Testis (tissue), 2 donors: ENCODE measurements at regions not wholly inside any gene's neighbourhood (a gene's known extent, or its start where the extent isn't known, plus 50 kb on each side); places are given as distances from the start of the nearest gene placed in this dataset.

ENCODE experiments used
- DNase-seq: peaks from one replicate; pipeline ENCODE4 v3.0.0-alpha.2; 2019
- H3K27ac ChIP-seq, 2 donors: fragments of 200-600 bp; sonication (generic); one replicate each; pipeline ENCODE4 v1.5.1; 2019
- H3K27me3 ChIP-seq: fragments of 200-600 bp; sonication (generic); one replicate; pipeline ENCODE4 v1.5.1; 2019
- H3K36me3 ChIP-seq: fragments of 200-600 bp; sonication (generic); one replicate; pipeline ENCODE4 v1.5.1; 2017; ENCODE audit warnings: low read depth; ENCODE audit errors: missing control alignments
- H3K4me1 ChIP-seq: fragments of 200-600 bp; sonication (generic); one replicate; pipeline ENCODE4 v1.5.1; 2019
- H3K4me3 ChIP-seq, 2 donors: fragments of 200-600 bp; sonication (generic); one replicate each; pipeline ENCODE4 v1.5.1; 2017 to 2019
- H3K9me3 ChIP-seq: fragments of 200-600 bp; sonication (generic); one replicate; pipeline ENCODE4 v1.5.1; 2017
- POLR2A ChIP-seq: fragments of 450-650 bp; IDR thresholded peaks from one replicate; pipeline ENCODE4 v1.6.1; 2017; ENCODE audit warnings: antibody characterized with exemption, mild to moderate bottlenecking, moderate library complexity
- WGBS, 2 donors: methylation state at CpG; one replicate each; pipeline ENCODE4 v1.1.5; 2018; 5-methylcytosine and 5-hydroxymethylcytosine counted together
- intact Hi-C: fragments of 100-400 bp; cut with DNase I; formaldehyde crosslinking; loops from one replicate; pipeline ENCODE4 v1.15.1; 2023; ENCODE audit warnings: low total_unique reads
- TF ChIP-seq, protein P1 (sequence below), 3 experiments: fragments of 450-650 bp in 2 of 3; fragments of 200-600 bp in 1 of 3; sonication (generic) in 1 of 3; IDR thresholded peaks; one replicate each; pipeline ENCODE4 v1.5.1; 2016 to 2019; ENCODE audit warnings: antibody characterized with exemption in 3 of 3, mild to moderate bottlenecking in 2 of 3, moderate library complexity in 1 of 3

- WGBS, 2 donors = 73 to 78% methylated on average over 16 of the region's 16 CpGs
- Histone ChIP-seq H3K4me3 (no peak overlapping the region), H3K27ac (no peak overlapping the region), H3K4me1 (no peaks in the 10 kb centered on the region), H3K9me3 (no peaks in the 10 kb centered on the region), H3K36me3 (no peaks in the 10 kb centered on the region), H3K27me3 (no peaks in the 10 kb centered on the region)
- intact Hi-C loops = no loop called here
- no peak for DNase-seq
- TF ChIP-seq, protein P1, sequence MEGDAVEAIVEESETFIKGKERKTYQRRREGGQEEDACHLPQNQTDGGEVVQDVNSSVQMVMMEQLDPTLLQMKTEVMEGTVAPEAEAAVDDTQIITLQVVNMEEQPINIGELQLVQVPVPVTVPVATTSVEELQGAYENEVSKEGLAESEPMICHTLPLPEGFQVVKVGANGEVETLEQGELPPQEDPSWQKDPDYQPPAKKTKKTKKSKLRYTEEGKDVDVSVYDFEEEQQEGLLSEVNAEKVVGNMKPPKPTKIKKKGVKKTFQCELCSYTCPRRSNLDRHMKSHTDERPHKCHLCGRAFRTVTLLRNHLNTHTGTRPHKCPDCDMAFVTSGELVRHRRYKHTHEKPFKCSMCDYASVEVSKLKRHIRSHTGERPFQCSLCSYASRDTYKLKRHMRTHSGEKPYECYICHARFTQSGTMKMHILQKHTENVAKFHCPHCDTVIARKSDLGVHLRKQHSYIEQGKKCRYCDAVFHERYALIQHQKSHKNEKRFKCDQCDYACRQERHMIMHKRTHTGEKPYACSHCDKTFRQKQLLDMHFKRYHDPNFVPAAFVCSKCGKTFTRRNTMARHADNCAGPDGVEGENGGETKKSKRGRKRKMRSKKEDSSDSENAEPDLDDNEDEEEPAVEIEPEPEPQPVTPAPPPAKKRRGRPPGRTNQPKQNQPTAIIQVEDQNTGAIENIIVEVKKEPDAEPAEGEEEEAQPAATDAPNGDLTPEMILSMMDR (IDR thresholded peaks at IDR 0.05) = no peak
- TF ChIP-seq POLR2A = no peak
Observed at GRCh38 chr9:113664181-113664875, 200.8 kb downstream of the RGS3 start.

DNA sequence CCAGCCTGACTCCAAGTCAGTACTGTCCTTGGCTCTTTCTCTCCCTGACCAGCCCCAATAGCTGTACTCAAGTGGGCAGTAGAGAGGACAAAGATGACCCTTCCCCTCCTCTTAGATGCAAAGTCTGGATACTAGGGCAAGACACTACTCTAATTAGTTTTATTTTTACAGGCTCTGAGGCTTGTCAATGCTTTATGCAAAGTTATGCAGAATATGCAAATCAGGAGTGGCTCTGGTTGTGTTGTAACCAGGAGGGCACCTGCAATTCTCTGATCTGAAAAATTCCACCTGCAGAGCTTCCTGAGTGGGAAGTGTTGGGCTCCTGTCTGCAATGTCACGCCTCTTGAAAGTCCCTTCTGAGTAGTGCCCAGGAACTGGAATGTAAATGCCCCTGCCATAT, 201.5 kb downstream of the RGS3 start:
- Histone ChIP-seq H3K27me3 (no peaks in the 10 kb centered on the region), H3K4me1 (no peaks in the 10 kb centered on the region), H3K27ac (no peak overlapping the region), H3K4me3 (no peak overlapping the region), H3K9me3 (no peaks in the 10 kb centered on the region), H3K36me3 (no peaks in the 10 kb centered on the region)
- WGBS, 2 donors = 100% methylated on average over 1 of the region's 1 CpG
- DNase-seq = no peak
- no peak for TF ChIP-seq POLR2A
- TF ChIP-seq, protein P1 (IDR thresholded peaks at IDR 0.05) = no peak
- intact Hi-C loops = no loop called here

DNA sequence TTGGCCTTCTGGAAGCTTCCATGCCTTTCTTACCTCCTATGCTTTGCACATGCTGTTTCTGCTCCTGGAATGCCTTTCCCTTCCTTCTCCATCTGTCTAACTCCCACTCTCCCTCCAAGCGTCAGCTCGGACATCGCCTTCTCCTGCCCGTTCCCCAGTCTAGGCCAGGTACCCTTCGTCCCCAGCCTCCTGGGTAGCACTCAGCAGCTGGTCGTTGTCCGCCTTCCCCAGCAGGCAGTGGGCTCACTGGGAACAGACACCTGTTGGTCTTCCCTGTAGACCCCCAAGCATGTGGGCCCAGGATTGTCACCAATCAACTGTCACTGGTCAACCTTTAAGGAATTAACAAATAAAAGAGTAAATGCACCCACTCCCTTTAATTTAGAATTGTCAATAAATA, 202.2 kb downstream of the RGS3 start:
- Histone ChIP-seq H3K9me3 (no peaks in the 10 kb centered on the region), H3K27me3 (no peaks in the 10 kb centered on the region), H3K36me3 (no peaks in the 10 kb centered on the region), H3K4me3 (no peak overlapping the region), H3K4me1 (no peaks in the 10 kb centered on the region), H3K27ac (no peak overlapping the region)
- no peak for DNase-seq
- intact Hi-C loops = no loop called here
- TF ChIP-seq, protein P1 (IDR thresholded peaks at IDR 0.05) = no peak
- TF ChIP-seq POLR2A = no peak
- WGBS, 2 donors = 94 to 97% methylated on average over 7 of the region's 7 CpGs

GRCh38 chr9:113668061-113668460, 204.5 kb downstream of the RGS3 start:
- intact Hi-C loops = no loop called here
- no peak for TF ChIP-seq POLR2A
- TF ChIP-seq, protein P1 (IDR thresholded peaks at IDR 0.05) = no peak
- Histone ChIP-seq H3K27me3 (no peaks in the 10 kb centered on the region), H3K36me3 (no peaks in the 10 kb centered on the region), H3K4me3 (no peak overlapping the region), H3K9me3 (no peaks in the 10 kb centered on the region), H3K4me1 (no peaks in the 10 kb centered on the region), H3K27ac (no peak overlapping the region)
- WGBS, 2 donors = 82 to 86% methylated on average over 3 of the region's 3 CpGs
- DNase-seq = no peak

DNA sequence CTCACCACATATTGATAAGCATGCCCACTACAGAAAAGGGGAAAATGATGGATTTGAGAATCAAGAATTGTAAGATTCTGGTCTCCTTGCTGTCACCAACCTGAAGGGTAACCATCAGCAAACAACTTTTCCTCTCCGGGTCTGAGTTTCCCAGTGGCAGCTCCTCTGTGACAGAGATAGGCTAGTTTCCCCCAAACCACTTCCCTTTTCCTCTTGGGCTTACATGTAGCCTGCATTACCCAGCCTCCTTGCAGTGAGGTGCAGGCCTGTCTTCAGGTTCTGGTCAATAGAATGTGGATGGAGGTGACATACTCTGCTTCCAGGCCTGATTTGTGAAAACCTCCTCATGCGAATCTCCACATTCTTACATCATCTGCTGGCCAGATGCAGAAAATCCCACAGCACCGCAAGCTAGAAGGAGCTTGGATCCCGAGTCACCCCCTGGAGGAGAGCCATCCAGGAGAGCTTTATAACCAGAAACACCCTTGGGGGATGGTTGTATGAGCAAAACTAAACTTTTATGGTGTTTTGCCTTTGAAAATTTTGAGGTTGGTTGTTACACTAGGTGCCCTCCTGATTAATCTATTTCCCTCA, 206.1 kb downstream of the RGS3 start:
- no peak overlapping the region for H3K27ac ChIP-seq
- H3K36me3 ChIP-seq = no peaks in the 10 kb centered on the region
- no peak for DNase-seq
- WGBS, 2 donors = 70 to 78% methylated on average over 4 of the region's 4 CpGs
- H3K4me1 ChIP-seq = no peaks in the 10 kb centered on the region
- H3K27me3 ChIP-seq = no peaks in the 10 kb centered on the region
- TF ChIP-seq POLR2A = no peak
- TF ChIP-seq, protein P1 (IDR thresholded peaks at IDR 0.05) = no peak
- intact Hi-C loops = no loop called here
- H3K4me3 ChIP-seq = no peak overlapping the region
- H3K9me3 ChIP-seq = no peaks in the 10 kb centered on the region
